GM12878 (cell line): ENCODE measurements at regions not wholly inside any gene's neighbourhood (a gene's known extent, or its start where the extent isn't known, plus 50 kb on each side); places are given as distances from the start of the nearest gene placed in this dataset.

Experiments used
- EZH2 ChIP-seq: IDR thresholded peaks from 2 replicates; pipeline ENCODE4 v1.6.1; 2012; ENCODE audit warnings: low read depth, mild to moderate bottlenecking, control low read depth, inconsistent platforms, low read length, borderline replicate concordance; ENCODE audit not compliant: control insufficient read depth
- NBN ChIP-seq: fragments of 450-650 bp; IDR thresholded peaks from 2 replicates; pipeline ENCODE4 v1.6.1; 2016
- SPI1 ChIP-seq: IDR thresholded peaks from 2 replicates; pipeline ENCODE4 v1.6.1; 2011; ENCODE audit warnings: low read depth, mild to moderate bottlenecking, low read length, moderate library complexity, borderline replicate concordance; ENCODE audit not compliant: insufficient read depth

- TF ChIP-seq SPI1, result no peak
- TF ChIP-seq EZH2, result no peak
- TF ChIP-seq NBN, result no peak
Measured at GRCh38 chr4:174138616-174139015, 144.9 kb downstream of the FBXO8 start.
